Activated naive CD8-positive, alpha-beta T cell treated with anti-CD3 and anti-CD28 coated beads, Interleukin-2, amount 50 U/mL, for 16 hours (primary cell): ENCODE measurements at regions not wholly inside any gene's neighbourhood (a gene's known extent, or its start where the extent isn't known, plus 50 kb on each side); places are given as distances from the start of the nearest gene placed in this dataset.

Experiments used
- DNase-seq: peaks from one replicate; pipeline ENCODE4 v3.0.0-alpha.2; 2020; ENCODE audit warnings: low read depth, low spot score

GRCh38 chr5:15263406-15263805 is 236.6 kb upstream of the FBXL7 start:
- DNase-seq, result no peak

- no peak for DNase-seq
Measured at GRCh38 chr5:15261269-15261995, 238.5 kb upstream of the FBXL7 start.

GRCh38 chr5:15260356-15261268 is 239.4 kb upstream of the FBXL7 start:
- no peak for DNase-seq

GRCh38 chr5:15256485-15256884 is 243.5 kb upstream of the FBXL7 start:
- DNase-seq, result no peak

- no peak for DNase-seq
Measured at GRCh38 chr5:15255576-15255975, 244.4 kb upstream of the FBXL7 start.

GRCh38 chr5:15254607-15255006 is 245.4 kb upstream of the FBXL7 start:
- no peak for DNase-seq

GRCh38 chr5:15252331-15252730 is 247.6 kb upstream of the FBXL7 start:
- DNase-seq, result no peak

GRCh38 chr5:15249152-15249551 is 250.8 kb upstream of the FBXL7 start:
- no peak for DNase-seq

- DNase-seq, result no peak
Measured at GRCh38 chr5:15248731-15249130, 251.2 kb upstream of the FBXL7 start.

GRCh38 chr5:15245913-15246312 is 254.1 kb upstream of the FBXL7 start:
- DNase-seq, result no peak

GRCh38 chr5:15243301-15244020 is 256.5 kb upstream of the FBXL7 start:
- no peak for DNase-seq

- DNase-seq, result no peak
Measured at GRCh38 chr5:15241216-15241821, 258.7 kb upstream of the FBXL7 start.

- no peak for DNase-seq
Measured at GRCh38 chr5:15238006-15238405, 262.0 kb upstream of the FBXL7 start.

GRCh38 chr5:15236911-15237508 is 263.0 kb upstream of the FBXL7 start:
- DNase-seq, result no peak

- DNase-seq, result no peak
Measured at GRCh38 chr5:15234911-15235310, 265.1 kb upstream of the FBXL7 start.

GRCh38 chr5:15234366-15234765 is 265.6 kb upstream of the FBXL7 start:
- DNase-seq, result no peak

- no peak for DNase-seq
Measured at GRCh38 chr5:15233566-15233965, 266.4 kb upstream of the FBXL7 start.

- DNase-seq, result no peak
Measured at GRCh38 chr5:15222156-15222555, 277.8 kb upstream of the FBXL7 start.

GRCh38 chr5:15220642-15221173 is 279.3 kb upstream of the FBXL7 start:
- DNase-seq, result no peak

GRCh38 chr5:15215056-15215455 is 284.9 kb upstream of the FBXL7 start:
- no peak for DNase-seq

- DNase-seq, result no peak
Measured at GRCh38 chr5:15214010-15214409, 286.0 kb upstream of the FBXL7 start.
